HepG2 (cell line): ENCODE measurements at regions not wholly inside any gene's neighbourhood (a gene's known extent, or its start where the extent isn't known, plus 50 kb on each side); places are given as distances from the start of the nearest gene placed in this dataset.

Source experiments
- ATAC-seq: fragments of 200-7000 bp; cut with Tn5 transposase; 3 replicates; pipeline ENCODE4 v1.9.1; 2020; ENCODE audit warnings: mild to moderate bottlenecking, moderate library complexity
- BruUV-seq: library from RNA; stranded (reverse); fragments of 400-500 nt; replicated peaks from 2 replicates; lab custom pipeline; 2021; lab: Mats Ljungman, UMichigan
- CTCF ChIA-PET: fragments of 300-600 bp; formaldehyde crosslinking; extraction: SDS; loops from one replicate; lab custom pipeline; 2021; ENCODE audit warnings: low total read pairs, inconsistent platforms, low intra/inter-chr PET ratio; lab: Yijun Ruan, JAX
- POLR2A ChIA-PET: fragments of 350-600 bp; sonication (Branson Sonifier 250); formaldehyde crosslinking; loops from one replicate; lab custom pipeline; 2020; ENCODE audit warnings: antibody characterized with exemption, inconsistent platforms; lab: Yijun Ruan, JAX
- DNase-seq: peaks from one replicate; pipeline ENCODE4 v3.0.0-alpha.2; 2015; ENCODE audit warnings: low spot score
- FAIRE-seq: peaks from 3 replicates; lab custom pipeline; 2011; peaks lifted over from hg19 to GRCh38; lab: Jason Lieb, UNC
- H2AFZ ChIP-seq: one replicate; pipeline ENCODE4 v1.6.1; 2011; ENCODE audit warnings: low read length, inconsistent platforms
- H3K27ac ChIP-seq: fragments of 300-600 bp; 3 replicates; pipeline ENCODE4 v1.8.0; 2011; ENCODE audit warnings: mixed run types, mild to moderate bottlenecking, mixed read lengths, low read length, inconsistent platforms; ENCODE audit not compliant: insufficient read depth; ENCODE audit errors: extremely low read length
- H3K27me3 ChIP-seq, 2 experiments: fragments of 200-600 bp in 1 of 2; 2 replicates in 1 of 2; 3 replicates in 1 of 2; pipeline versions ENCODE4 v1.6.0 to v1.8.0; 2011; ENCODE audit warnings: low read length in 2 of 2, mild to moderate bottlenecking in 2 of 2, moderate library complexity in 2 of 2, inconsistent platforms in 1 of 2; ENCODE audit not compliant: insufficient read depth in 2 of 2, control insufficient read depth in 1 of 2
- H3K36me3 ChIP-seq, 2 experiments: fragments of 200-600 bp in 1 of 2; replicated peaks in 1 of 2; 2 replicates in 1 of 2; 3 replicates in 1 of 2; pipeline versions ENCODE4 v1.5.1 to v1.8.0; 2011; ENCODE audit warnings: low read length in 2 of 2, inconsistent platforms in 1 of 2; ENCODE audit not compliant: insufficient read depth in 2 of 2, control insufficient read depth in 1 of 2
- H3K4me1 ChIP-seq: 2 replicates; pipeline ENCODE4 v1.5.1; 2012; ENCODE audit warnings: low read length, inconsistent platforms; ENCODE audit not compliant: insufficient read depth
- H3K4me2 ChIP-seq: 2 replicates; pipeline ENCODE4 v1.6.0; 2011; ENCODE audit warnings: low read depth, low read length, inconsistent platforms
- H3K4me3 ChIP-seq, 3 experiments: fragments of 200-600 bp in 1 of 3; sonication (generic), shearing (Covaris generic) in 1 of 3; replicated peaks in 1 of 3; 2 replicates each; pipeline ENCODE4 v1.5.1; 2011 to 2016; ENCODE audit warnings: low read length in 3 of 3, inconsistent platforms in 2 of 3, low read depth in 2 of 3, mild to moderate bottlenecking in 2 of 3, control low read depth in 1 of 3, mixed read lengths in 1 of 3; ENCODE audit not compliant: insufficient read depth in 1 of 3
- H3K79me2 ChIP-seq: one replicate; pipeline ENCODE4 v1.6.1; 2011; ENCODE audit warnings: low read length, inconsistent platforms; ENCODE audit not compliant: insufficient read depth
- H3K9ac ChIP-seq: 2 replicates; pipeline ENCODE4 v1.6.0; 2011; ENCODE audit warnings: mild to moderate bottlenecking, low read depth, low read length, inconsistent platforms; ENCODE audit not compliant: insufficient read depth
- H3K9me3 ChIP-seq: 2 replicates; pipeline ENCODE4 v1.5.1; 2012; ENCODE audit warnings: mild to moderate bottlenecking, low read length
- H4K20me1 ChIP-seq: 2 replicates; pipeline ENCODE4 v1.6.0; 2011; ENCODE audit warnings: inconsistent platforms, mild to moderate bottlenecking, low read length, moderate library complexity; ENCODE audit not compliant: insufficient read depth
- CBX2 ChIP-seq, 2 experiments: fragments of 200-600 bp in 1 of 2; sonication (generic); formaldehyde crosslinking in 1 of 2; IDR thresholded peaks; 2 replicates each; pipeline versions ENCODE4 v1.7.0 to v1.8.1; 2018 to 2022; ENCODE audit warnings: low read depth in 2 of 2, low read length in 1 of 2, mild to moderate bottlenecking in 1 of 2, missing genetic modification reagents in 1 of 2
- CBX5 ChIP-seq: sonication (generic); formaldehyde crosslinking; IDR thresholded peaks from 2 replicates; pipeline ENCODE4 v1.4.0; 2020; ENCODE audit warnings: missing genetic modification reagents, borderline replicate concordance
- IRX3 ChIP-seq: sonication (generic); formaldehyde crosslinking; IDR thresholded peaks from 2 replicates; pipeline ENCODE4 v1.8.1; 2023; ENCODE audit warnings: mild to moderate bottlenecking, low read depth, missing genetic modification reagents, borderline replicate concordance
- MEIS2 ChIP-seq: sonication (generic); formaldehyde crosslinking; IDR thresholded peaks from 2 replicates; pipeline ENCODE4 v1.9.0; 2021; ENCODE audit warnings: mild to moderate bottlenecking, missing genetic modification reagents
- NFYC ChIP-seq: IDR thresholded peaks from 2 replicates; pipeline ENCODE4 v1.6.1; 2016; ENCODE audit warnings: missing genetic modification reagents, missing compliant biosample characterization
- SAFB2 ChIP-seq: sonication (generic); formaldehyde crosslinking; IDR thresholded peaks from 2 replicates; pipeline ENCODE4 v1.5.1; 2020; ENCODE audit warnings: missing genetic modification reagents, low read depth, mild to moderate bottlenecking, borderline replicate concordance
- SRSF1 ChIP-seq: fragments of 200-400 bp; formaldehyde crosslinking; optimal IDR thresholded peaks from 2 replicates; pipeline ENCODE3; 2017; ENCODE audit warnings: mild to moderate bottlenecking, low read depth, low read length, moderate library complexity
- TBX2 ChIP-seq: sonication (generic); formaldehyde crosslinking; IDR thresholded peaks from 2 replicates; pipeline ENCODE4 v1.5.0; 2020; ENCODE audit warnings: missing genetic modification reagents, mild to moderate bottlenecking, borderline replicate concordance
- YY1 ChIP-seq: IDR thresholded peaks from 2 replicates; pipeline ENCODE4 v1.6.1; 2011; ENCODE audit warnings: low read length, low read depth, moderate library complexity, mild to moderate bottlenecking; ENCODE audit not compliant: insufficient read depth, insufficient replicate concordance
- ZNF451 ChIP-seq: sonication (generic); formaldehyde crosslinking; IDR thresholded peaks from 2 replicates; pipeline ENCODE4 v1.5.0; 2020; ENCODE audit warnings: mild to moderate bottlenecking, missing genetic modification reagents
- ZNF879 ChIP-seq: sonication (generic); formaldehyde crosslinking; IDR thresholded peaks from 2 replicates; pipeline ENCODE4 v1.8.1; 2023; ENCODE audit warnings: missing genetic modification reagents
- ZSCAN29 ChIP-seq: sonication (generic); formaldehyde crosslinking; conservative IDR thresholded peaks from 2 replicates; pipeline ENCODE4 v1.4.0; 2020; ENCODE audit warnings: mild to moderate bottlenecking, missing genetic modification reagents
- in situ Hi-C: cut with HindIII; loops from 2 replicates; pipeline ENCODE4 v1.10.0; 2017; ENCODE audit warnings: low pct_unique_long_range_greater_than_20kb; ENCODE audit not compliant: extremely low pct_ligation_motif_present
- intact Hi-C: fragments of 100-400 bp; cut with micrococcal nuclease; formaldehyde crosslinking; loops from one replicate; pipeline ENCODE4 v1.10.0; 2022; ENCODE audit not compliant: unreplicated experiment
- TF ChIP-seq, protein P1 (sequence below): sonication (generic); formaldehyde crosslinking; conservative IDR thresholded peaks from 2 replicates; pipeline ENCODE4 v1.8.1; 2023; ENCODE audit warnings: missing genetic modification reagents
- TF ChIP-seq, protein P2 (sequence below): sonication (generic); formaldehyde crosslinking; IDR thresholded peaks from 2 replicates; pipeline ENCODE4 v1.5.0; 2020; ENCODE audit warnings: mild to moderate bottlenecking, missing genetic modification reagents
- TF ChIP-seq, protein P3 (sequence below): sonication (generic); formaldehyde crosslinking; IDR thresholded peaks from 2 replicates; pipeline ENCODE4 v1.4.0; 2020; ENCODE audit warnings: missing genetic modification reagents; ENCODE audit errors: not compliant biosample characterization
- TF ChIP-seq, protein P4 (sequence below): sonication (generic); formaldehyde crosslinking; IDR thresholded peaks from 2 replicates; pipeline ENCODE4 v1.4.0; 2020; ENCODE audit warnings: missing genetic modification reagents, mild to moderate bottlenecking, borderline replicate concordance

DNA sequence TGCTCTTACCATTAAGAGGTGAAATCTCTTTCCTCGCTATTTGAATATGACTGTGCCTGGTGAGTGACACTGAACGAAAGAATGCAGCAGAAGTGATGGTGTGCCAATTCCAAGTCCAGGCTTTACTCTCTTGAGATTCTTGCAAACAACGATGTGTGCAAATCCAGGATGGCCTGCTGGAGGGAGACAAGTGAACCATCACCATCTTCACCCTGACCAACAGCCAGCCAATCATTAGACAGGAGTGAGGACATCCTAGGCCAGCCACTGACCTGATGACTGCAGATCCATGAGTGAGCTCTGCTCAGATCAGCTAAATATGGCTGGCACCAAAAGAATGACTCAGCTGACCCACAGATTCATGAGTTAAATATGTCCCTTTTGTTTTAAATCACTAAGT, 878.0 kb downstream of the PDCD6IP start (continued):
- TF ChIP-seq, protein P1, sequence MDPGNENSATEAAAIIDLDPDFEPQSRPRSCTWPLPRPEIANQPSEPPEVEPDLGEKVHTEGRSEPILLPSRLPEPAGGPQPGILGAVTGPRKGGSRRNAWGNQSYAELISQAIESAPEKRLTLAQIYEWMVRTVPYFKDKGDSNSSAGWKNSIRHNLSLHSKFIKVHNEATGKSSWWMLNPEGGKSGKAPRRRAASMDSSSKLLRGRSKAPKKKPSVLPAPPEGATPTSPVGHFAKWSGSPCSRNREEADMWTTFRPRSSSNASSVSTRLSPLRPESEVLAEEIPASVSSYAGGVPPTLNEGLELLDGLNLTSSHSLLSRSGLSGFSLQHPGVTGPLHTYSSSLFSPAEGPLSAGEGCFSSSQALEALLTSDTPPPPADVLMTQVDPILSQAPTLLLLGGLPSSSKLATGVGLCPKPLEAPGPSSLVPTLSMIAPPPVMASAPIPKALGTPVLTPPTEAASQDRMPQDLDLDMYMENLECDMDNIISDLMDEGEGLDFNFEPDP = no peak

DNA sequence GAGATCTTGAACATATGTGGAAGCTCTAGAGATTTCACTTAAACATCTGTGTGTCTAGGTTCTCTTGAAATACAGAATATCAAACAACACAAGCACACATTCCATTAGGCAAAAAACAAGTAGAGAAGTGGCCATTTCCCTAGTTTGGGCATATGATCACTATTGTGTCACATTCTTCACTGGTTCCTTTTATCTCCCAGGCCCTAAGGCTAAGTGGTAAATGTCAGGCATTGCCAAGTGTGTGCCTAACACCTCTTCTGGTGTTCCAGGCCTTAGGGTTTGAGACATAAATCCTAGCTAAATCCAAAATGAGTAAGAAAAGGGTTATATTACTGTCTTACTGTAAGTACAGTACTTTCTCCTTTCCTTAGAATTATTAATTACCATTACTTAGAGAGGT, 880.1 kb downstream of the PDCD6IP start:
- no peaks in the 10 kb centered on the region for H3K27me3 ChIP-seq
- no peak overlapping the region for H3K27ac ChIP-seq
- H3K4me3 ChIP-seq = no peak overlapping the region
- intact Hi-C loops (no loop called here), in situ Hi-C loops (loop anchor here (25.0 kb wide), 1 partner anchor 691 kb away; no protein-coding TSS in a partner anchor)
- H3K79me2 ChIP-seq = no peaks in the 10 kb centered on the region
- ChIA-PET POLR2A (no interaction called here), CTCF (no interaction called here)
- no peak overlapping the region for H2AFZ ChIP-seq
- ATAC-seq (no peak), DNase-seq (no peak), FAIRE-seq (no peak)
- H3K9me3 ChIP-seq = 0 out of 2 replicates have a peak, but pooled peaks cover 4% of the 10 kb centered on the region
- no peak overlapping the region for H3K4me2 ChIP-seq
- no peaks in the 10 kb centered on the region for H4K20me1 ChIP-seq
- no peak overlapping the region for H3K9ac ChIP-seq
- no peaks in the 10 kb centered on the region for H3K36me3 ChIP-seq
- no peaks in the 10 kb centered on the region for H3K4me1 ChIP-seq
- BruUV-seq = no TSS peak
- TF ChIP-seq IRX3 (CRISPR knock-in tag) = no peak
- no peak for TF ChIP-seq ZSCAN29 (CRISPR knock-in tag)
- no peak for TF ChIP-seq SAFB2 (CRISPR knock-in tag)
- TF ChIP-seq ZNF451 = no peak
- no peak for TF ChIP-seq NFYC
- TF ChIP-seq, protein P2, sequence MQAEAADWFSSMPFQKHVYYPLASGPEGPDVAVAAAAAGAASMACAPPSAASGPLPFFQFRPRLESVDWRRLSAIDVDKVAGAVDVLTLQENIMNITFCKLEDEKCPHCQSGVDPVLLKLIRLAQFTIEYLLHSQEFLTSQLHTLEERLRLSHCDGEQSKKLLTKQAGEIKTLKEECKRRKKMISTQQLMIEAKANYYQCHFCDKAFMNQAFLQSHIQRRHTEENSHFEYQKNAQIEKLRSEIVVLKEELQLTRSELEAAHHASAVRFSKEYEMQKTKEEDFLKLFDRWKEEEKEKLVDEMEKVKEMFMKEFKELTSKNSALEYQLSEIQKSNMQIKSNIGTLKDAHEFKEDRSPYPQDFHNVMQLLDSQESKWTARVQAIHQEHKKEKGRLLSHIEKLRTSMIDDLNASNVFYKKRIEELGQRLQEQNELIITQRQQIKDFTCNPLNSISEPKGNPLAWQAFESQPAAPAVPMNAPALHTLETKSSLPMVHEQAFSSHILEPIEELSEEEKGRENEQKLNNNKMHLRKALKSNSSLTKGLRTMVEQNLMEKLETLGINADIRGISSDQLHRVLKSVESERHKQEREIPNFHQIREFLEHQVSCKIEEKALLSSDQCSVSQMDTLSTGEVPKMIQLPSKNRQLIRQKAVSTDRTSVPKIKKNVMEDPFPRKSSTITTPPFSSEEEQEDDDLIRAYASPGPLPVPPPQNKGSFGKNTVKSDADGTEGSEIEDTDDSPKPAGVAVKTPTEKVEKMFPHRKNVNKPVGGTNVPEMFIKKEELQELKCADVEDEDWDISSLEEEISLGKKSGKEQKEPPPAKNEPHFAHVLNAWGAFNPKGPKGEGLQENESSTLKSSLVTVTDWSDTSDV = no peak
- TF ChIP-seq, protein P3, sequence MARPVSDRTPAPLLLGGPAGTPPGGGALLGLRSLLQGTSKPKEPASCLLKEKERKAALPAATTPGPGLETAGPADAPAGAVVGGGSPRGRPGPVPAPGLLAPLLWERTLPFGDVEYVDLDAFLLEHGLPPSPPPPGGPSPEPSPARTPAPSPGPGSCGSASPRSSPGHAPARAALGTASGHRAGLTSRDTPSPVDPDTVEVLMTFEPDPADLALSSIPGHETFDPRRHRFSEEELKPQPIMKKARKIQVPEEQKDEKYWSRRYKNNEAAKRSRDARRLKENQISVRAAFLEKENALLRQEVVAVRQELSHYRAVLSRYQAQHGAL (CRISPR knock-in tag) = no peak
- TF ChIP-seq TBX2 (CRISPR knock-in tag) = no peak
- TF ChIP-seq YY1 = no peak
- no peak for TF ChIP-seq SRSF1
- TF ChIP-seq CBX5 (CRISPR knock-in tag) = no peak
- TF ChIP-seq ZNF879 (CRISPR knock-in tag) = no peak
- no peak for TF ChIP-seq CBX2 (IDR thresholded peaks at IDR 0.05; ENCODE audit: low read depth, low read length)
- TF ChIP-seq CBX2 (CRISPR knock-in tag; IDR thresholded peaks at IDR 0.05; ENCODE audit: low read depth) = no peak
- TF ChIP-seq MEIS2 (CRISPR knock-in tag) = no peak
- TF ChIP-seq, protein P4, sequence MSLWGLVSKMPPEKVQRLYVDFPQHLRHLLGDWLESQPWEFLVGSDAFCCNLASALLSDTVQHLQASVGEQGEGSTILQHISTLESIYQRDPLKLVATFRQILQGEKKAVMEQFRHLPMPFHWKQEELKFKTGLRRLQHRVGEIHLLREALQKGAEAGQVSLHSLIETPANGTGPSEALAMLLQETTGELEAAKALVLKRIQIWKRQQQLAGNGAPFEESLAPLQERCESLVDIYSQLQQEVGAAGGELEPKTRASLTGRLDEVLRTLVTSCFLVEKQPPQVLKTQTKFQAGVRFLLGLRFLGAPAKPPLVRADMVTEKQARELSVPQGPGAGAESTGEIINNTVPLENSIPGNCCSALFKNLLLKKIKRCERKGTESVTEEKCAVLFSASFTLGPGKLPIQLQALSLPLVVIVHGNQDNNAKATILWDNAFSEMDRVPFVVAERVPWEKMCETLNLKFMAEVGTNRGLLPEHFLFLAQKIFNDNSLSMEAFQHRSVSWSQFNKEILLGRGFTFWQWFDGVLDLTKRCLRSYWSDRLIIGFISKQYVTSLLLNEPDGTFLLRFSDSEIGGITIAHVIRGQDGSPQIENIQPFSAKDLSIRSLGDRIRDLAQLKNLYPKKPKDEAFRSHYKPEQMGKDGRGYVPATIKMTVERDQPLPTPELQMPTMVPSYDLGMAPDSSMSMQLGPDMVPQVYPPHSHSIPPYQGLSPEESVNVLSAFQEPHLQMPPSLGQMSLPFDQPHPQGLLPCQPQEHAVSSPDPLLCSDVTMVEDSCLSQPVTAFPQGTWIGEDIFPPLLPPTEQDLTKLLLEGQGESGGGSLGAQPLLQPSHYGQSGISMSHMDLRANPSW = no peak
